ENCODE measurements at regions not wholly inside any gene's neighbourhood (a gene's known extent, or its start where the extent isn't known, plus 50 kb on each side); places are given as distances from the start of the nearest gene placed in this dataset.

GRCh38 chr1:164363980-164364379 lies 195.0 kb upstream of the PBX1 start:
- H3K9me3 ChIP-seq (ENCODE audit: control insufficient read depth in 1 of 2, insufficient read depth in 1 of 2, low read length in 2 of 2): peaks cover 9 to 13% of the 10 kb centered on the region in 2 experiments
- H3K36me3 Mint-ChIP-seq (ENCODE audit: low read depth): no peaks in the 10 kb centered on the region
- intact Hi-C loops (cut with DNase I, micrococcal nuclease): no loop called here
- CTCF ChIA-PET: no interaction called here
- H3K4me1 Mint-ChIP-seq (ENCODE audit: low read depth): no peaks in the 10 kb centered on the region
- peaks cover 23% of the 10 kb centered on the region for H3K9me3 Mint-ChIP-seq
- H3K27ac Mint-ChIP-seq: no peak overlapping the region
- H3K27ac ChIP-seq (ENCODE audit: low read depth in 1 of 2, low read length in 2 of 2): no peak overlapping the region
- no peak for ATAC-seq (ENCODE audit: poor library complexity)
- no peaks in the 10 kb centered on the region for H3K27me3 ChIP-seq (ENCODE audit: control insufficient read depth in 1 of 2, insufficient read depth in 2 of 2, low read length in 2 of 2)
- H3K4me3 Mint-ChIP-seq: no peak overlapping the region
- no peaks in the 10 kb centered on the region for H3K4me1 ChIP-seq (ENCODE audit: insufficient read depth, low read length)
- H3K36me3 ChIP-seq (ENCODE audit: insufficient read depth, low read length): no peaks in the 10 kb centered on the region
- TF ChIP-seq CTCF (IDR thresholded peaks at IDR 0.05): no peak
- no peak overlapping the region for H3K4me3 ChIP-seq (ENCODE audit: low read length)
- H3K27me3 Mint-ChIP-seq: no peaks in the 10 kb centered on the region
- POLR2A ChIA-PET: no interaction called here
- no peak for DNase-seq

- ChIA-PET CTCF (no interaction called here), POLR2A (no interaction called here)
- Mint-ChIP-seq H3K27me3 (no peaks in the 10 kb centered on the region), H3K9me3 (peaks cover 26% of the 10 kb centered on the region), H3K4me1 (ENCODE audit: low read depth) (no peaks in the 10 kb centered on the region), H3K36me3 (ENCODE audit: low read depth) (no peaks in the 10 kb centered on the region), H3K27ac (no peak overlapping the region), H3K4me3 (no peak overlapping the region)
- Histone ChIP-seq H3K4me1 (ENCODE audit: insufficient read depth, low read length) (no peaks in the 10 kb centered on the region), H3K9me3 (ENCODE audit: control insufficient read depth in 1 of 2, insufficient read depth in 1 of 2, low read length in 2 of 2) (peaks cover 5 to 13% of the 10 kb centered on the region in 2 experiments), H3K27me3 (ENCODE audit: control insufficient read depth in 1 of 2, insufficient read depth in 2 of 2, low read length in 2 of 2) (no peaks in the 10 kb centered on the region), H3K36me3 (ENCODE audit: insufficient read depth, low read length) (no peaks in the 10 kb centered on the region), H3K27ac (ENCODE audit: low read depth in 1 of 2, low read length in 2 of 2) (no peak overlapping the region), H3K4me3 (ENCODE audit: low read length) (no peak overlapping the region)
- ATAC-seq (ENCODE audit: poor library complexity) (no peak), DNase-seq (no peak)
- TF ChIP-seq CTCF (IDR thresholded peaks at IDR 0.05): no peak
- intact Hi-C loops (cut with DNase I, micrococcal nuclease): no loop called here
These were observed 193.0 kb upstream of the PBX1 start for GRCh38 chr1:164366014-164366413.

DNA sequence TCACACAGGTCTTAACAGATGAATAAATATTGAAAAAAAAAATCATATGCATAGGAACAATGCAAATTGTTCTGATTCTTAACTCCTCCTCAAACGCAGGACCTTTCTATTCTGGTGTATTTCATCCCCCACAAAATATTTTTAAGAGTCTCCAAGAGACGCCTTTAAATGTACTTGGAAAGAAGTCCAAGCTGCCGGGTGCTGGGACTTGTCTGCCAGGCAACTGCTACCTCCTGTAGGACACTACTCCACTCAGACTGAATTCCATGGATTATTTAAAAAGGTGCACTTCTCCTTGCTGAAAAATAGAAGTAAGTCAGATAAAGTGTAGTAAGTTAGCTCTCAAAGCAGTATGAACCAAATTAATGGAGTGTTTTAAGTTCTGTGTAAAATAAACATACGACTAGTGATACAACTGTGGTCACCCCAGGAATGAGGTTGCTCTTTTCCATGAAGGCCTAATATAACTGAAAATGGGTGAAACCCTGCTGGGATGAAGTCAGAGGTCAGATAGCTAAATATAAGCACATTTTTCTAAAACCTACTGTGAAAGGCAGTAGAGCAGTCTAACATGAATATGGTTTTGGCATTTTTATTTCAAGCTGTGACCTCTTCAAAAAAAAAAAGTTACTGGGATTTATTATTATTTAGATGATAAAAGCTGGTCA lies 189.2 kb upstream of the PBX1 start:
- POLR2A ChIA-PET: no interaction called here
- Histone ChIP-seq H3K27ac (ENCODE audit: low read depth in 1 of 2, low read length in 2 of 2) (no peak overlapping the region), H3K4me1 (ENCODE audit: insufficient read depth, low read length) (no peaks in the 10 kb centered on the region), H3K9me3 (ENCODE audit: control insufficient read depth in 1 of 2, insufficient read depth in 1 of 2, low read length in 2 of 2) (peaks cover 5 to 9% of the 10 kb centered on the region in 2 experiments), H3K4me3 (ENCODE audit: low read length) (no peak overlapping the region), H3K27me3 (ENCODE audit: control insufficient read depth in 1 of 2, insufficient read depth in 2 of 2, low read length in 2 of 2) (no peaks in the 10 kb centered on the region), H3K36me3 (ENCODE audit: insufficient read depth, low read length) (no peaks in the 10 kb centered on the region)
- CTCF ChIA-PET: no interaction called here
- no peak for TF ChIP-seq CTCF (IDR thresholded peaks at IDR 0.05)
- no peak overlapping the region for H3K27ac Mint-ChIP-seq
- ATAC-seq (ENCODE audit: poor library complexity) (no peak), DNase-seq (no peak)
- intact Hi-C loops (cut with DNase I, micrococcal nuclease): no loop called here
- no peaks in the 10 kb centered on the region for H3K27me3 Mint-ChIP-seq
- H3K9me3 Mint-ChIP-seq: peaks cover 19% of the 10 kb centered on the region
- no peak overlapping the region for H3K4me3 Mint-ChIP-seq
- H3K4me1 Mint-ChIP-seq (ENCODE audit: low read depth): no peaks in the 10 kb centered on the region
- H3K36me3 Mint-ChIP-seq (ENCODE audit: low read depth): no peaks in the 10 kb centered on the region
